NB4 (cell line): ENCODE measurements at regions not wholly inside any gene's neighbourhood (a gene's known extent, or its start where the extent isn't known, plus 50 kb on each side); places are given as distances from the start of the nearest gene placed in this dataset.
"Not testable (repeated sequence)": the region's sequence is repeated elsewhere in the genome, so short reads cannot be mapped to it uniquely, and the experiment has no call there.

Experiments
- CTCF ChIP-seq: IDR thresholded peaks from one replicate; pipeline ENCODE4 v1.5.1; 2012; ENCODE audit warnings: low read depth, low read length
- MYC ChIP-seq: IDR thresholded peaks from 2 replicates; pipeline ENCODE4 v1.6.1; 2011; ENCODE audit warnings: low read depth, low read length
- POLR2A ChIP-seq: IDR thresholded peaks from 2 replicates; pipeline ENCODE4 v1.6.1; 2011; ENCODE audit warnings: mild to moderate bottlenecking; ENCODE audit not compliant: insufficient read length; ENCODE audit errors: extremely low read depth

GRCh38 chr4:125797621-125798020 is 482.9 kb downstream of the FAT4 start:
- TF ChIP-seq CTCF, POLR2A, MYC: not testable (repeated sequence)
